NCI-H226 (cell line): ENCODE measurements at regions not wholly inside any gene's neighbourhood (a gene's known extent, or its start where the extent isn't known, plus 50 kb on each side); places are given as distances from the start of the nearest gene placed in this dataset.
"Not testable (repeated sequence)": the region's sequence is repeated elsewhere in the genome, so short reads cannot be mapped to it uniquely, and the experiment has no call there.

Experiments
- DNase-seq: peaks from one replicate; pipeline ENCODE4 v3.0.0-alpha.2; 2015

GRCh38 chr7:91465595-91466061 is 201.4 kb downstream of the FZD1 start:
- DNase-seq = no peak

GRCh38 chr7:91468256-91468655 is 204.0 kb downstream of the FZD1 start:
- DNase-seq = no peak

GRCh38 chr7:91473619-91474018 is 209.4 kb downstream of the FZD1 start:
- no peak for DNase-seq

DNA sequence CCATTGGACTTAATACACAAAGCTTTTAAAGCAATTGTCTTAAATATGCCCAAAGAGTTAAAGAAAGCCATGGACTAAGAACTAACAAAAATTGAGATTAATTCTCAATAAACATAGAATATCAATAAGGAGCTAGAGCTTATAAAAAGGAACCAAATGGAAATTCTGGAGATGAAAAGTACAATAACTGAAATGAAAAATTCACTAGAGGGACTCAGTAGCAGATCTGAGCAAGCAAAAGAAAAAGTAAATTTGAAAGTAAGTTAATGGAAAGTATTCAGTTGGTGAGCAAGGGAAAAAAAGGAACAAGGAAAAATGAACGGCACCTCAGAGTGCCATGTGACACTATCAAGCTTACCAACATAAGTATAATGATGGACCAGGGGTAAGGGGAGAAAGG is 209.8 kb downstream of the FZD1 start:
- no peak for DNase-seq

DNA sequence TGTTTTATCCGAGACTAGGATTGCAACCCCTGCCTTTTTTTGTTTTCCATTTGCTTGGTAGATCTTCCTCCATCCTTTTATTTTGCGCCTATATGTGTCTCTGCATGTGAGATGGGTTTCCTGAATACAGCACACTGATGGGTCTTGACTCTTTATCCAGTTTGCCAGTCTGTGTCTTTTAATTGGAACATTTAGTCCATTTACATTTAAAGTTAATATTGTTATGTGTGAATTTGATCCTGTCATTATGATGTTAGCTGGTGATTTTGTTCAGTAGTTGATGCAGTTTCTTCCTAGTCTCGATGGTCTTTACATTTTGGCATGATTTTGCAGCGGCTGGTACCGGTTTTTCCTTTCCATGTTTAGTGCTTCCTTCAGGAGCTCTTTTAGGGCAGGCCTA is 216.2 kb downstream of the FZD1 start:
- not testable (repeated sequence) for DNase-seq

DNA sequence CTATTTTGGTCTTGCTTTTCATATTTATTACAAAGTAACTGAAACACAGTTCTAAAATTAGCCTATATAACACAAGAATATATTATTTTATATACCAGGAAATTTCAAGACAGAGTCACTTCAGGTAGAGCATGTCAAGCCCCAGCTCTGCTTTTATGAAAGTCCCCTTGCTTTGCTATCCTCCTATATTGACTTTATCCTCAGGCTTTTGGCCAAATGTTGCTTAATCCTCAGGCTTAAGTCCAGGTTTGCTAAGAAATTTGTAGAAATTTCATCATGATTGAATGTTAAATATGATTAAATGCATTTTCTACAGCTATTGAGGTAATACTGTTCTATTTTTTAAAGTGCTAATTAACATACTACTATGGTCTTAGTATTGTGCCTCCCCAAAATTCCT is 227.6 kb downstream of the FZD1 start:
- no peak for DNase-seq

DNA sequence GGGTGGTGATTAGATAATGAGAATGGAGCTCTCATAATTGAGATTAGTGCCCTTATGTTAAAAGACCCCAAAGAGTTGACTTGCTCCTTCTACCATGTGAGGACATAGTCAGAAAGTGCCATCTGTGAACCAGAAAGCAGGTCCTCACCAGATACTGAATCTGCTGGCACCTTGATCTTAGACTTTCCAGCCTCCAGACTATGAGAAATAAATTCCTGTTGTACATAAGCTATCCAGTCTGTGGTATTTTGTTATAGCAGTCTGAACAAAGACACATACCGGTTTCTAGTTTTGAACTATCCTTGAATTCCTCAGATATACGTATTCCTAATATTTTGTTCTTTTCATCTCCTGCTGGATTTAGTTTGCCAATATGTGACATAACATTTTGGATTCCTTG is 228.1 kb downstream of the FZD1 start:
- no peak for DNase-seq

DNA sequence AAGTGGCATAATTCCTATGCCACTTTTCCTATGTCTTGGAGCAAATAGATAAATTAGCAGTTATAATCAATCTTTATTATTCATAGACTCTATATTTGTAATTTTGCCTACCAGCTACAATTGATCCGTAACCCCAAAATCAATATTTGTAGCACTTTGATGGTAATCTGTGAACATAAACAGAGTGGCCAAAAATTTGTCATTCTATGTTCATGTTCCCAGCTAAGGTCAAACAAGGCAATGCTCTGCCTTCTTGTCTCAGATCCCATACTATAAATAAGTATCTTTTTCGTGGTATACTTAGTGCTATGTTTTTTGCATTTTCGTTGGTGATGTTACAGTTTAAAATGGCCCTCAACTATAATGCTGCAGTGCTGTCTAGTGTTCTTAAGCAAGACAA is 228.5 kb downstream of the FZD1 start:
- no peak for DNase-seq

DNA sequence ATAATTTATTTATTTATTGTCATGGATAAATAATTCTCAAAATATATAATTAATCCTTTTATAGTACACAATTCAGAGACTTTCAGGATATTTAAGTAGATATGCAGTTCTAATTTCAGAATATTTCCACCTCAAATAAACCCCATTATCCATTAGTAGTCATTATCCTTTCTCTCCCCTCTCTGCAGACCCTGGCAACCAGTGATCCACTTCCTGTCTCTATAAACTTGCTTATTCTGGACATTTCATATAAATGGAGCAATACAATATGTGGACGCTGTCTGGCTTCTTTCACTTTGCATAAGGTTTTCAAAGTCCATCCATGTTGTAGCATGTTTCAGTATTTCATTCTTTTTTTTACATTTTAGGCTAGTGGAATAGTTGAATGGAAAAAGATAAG is 230.2 kb downstream of the FZD1 start:
- DNase-seq = no peak

GRCh38 chr7:91496251-91496820 is 232.1 kb downstream of the FZD1 start:
- DNase-seq = no peak

DNA sequence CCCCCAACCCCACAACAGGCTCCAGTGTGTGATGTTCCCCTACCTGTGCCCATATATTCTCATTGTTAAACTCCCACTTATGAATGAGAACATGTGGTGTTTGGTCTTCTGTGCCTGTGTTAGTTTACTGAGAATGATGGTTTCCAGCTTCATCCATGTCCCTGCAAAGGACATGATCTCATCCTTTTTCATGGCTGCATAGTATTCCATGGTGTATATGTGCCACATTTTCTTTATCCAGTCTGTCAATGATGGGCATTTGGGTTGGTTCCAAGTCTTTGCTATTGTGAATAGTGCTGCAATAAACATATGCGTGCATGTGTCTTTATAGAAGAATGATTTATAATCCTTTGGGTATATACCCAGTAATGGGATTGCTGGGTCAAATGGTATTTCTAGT is 233.0 kb downstream of the FZD1 start:
- not testable (repeated sequence) for DNase-seq

DNA sequence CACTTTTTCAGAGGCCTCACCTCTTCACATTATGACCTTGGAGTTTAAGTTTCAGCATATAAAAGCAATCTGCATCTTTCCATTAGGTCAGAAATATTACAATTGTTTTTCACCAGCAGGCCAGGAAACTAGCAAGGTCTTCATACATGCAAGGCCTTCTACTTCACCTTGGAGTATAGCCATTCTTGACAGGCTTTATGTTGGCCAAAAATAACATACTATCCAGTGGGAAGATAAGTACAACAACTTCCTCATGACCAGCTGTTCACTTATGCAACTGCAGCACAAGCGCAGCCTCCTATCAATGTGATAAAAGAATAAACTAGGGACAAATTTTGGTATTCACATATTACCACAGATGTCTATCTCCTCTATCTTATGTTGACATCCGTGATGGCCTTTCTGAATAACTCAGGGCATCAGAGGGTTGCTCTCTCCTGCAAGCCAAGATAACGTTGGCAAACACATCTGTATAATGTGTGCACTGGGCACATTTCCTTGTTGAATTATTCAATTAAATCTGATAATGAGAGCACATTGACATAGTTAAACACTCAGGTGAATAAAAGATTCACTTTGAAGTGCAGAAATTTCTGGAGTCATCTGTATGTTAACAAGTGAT is 239.8 kb downstream of the FZD1 start:
- no peak for DNase-seq

DNA sequence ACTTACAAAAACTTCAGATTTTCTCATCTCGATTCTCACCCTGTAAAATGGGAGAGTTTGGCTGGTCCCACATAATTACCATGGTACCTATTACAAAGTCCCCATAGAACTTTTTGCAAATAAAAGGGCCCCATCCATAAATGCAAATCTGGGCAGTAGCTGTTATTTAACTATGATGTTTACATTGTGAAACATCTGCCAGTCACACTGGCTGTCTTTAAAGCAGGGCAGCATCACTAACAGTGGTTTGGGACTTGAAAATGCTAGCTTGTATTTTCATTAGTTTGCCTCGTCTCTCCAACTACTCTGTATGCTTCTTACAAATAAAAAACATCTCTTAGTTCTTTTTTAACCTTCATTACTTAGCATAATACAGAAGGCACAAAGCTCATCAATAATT is 240.7 kb downstream of the FZD1 start:
- no peak for DNase-seq

DNA sequence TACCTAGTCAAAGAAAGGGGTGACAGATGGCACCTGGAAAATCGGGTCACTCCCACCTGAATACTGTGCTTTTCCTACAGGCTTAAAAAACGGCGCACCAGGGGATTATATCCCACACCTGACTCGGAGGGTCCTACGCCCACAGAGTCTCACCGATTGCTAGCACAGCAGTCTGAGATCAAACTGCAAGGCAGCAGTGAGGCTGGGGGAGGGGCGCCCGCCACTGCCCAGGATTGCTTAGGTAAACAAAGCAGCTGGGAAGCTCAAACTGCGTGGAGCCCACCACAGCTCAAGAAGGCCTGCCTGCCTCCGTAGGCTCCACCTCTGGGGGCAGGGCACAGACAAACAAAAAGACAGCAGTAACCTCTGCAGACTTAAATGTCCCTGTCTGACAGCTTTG is 242.7 kb downstream of the FZD1 start:
- not testable (repeated sequence) for DNase-seq

GRCh38 chr7:91511861-91512260 is 247.6 kb downstream of the FZD1 start:
- not testable (repeated sequence) for DNase-seq

DNA sequence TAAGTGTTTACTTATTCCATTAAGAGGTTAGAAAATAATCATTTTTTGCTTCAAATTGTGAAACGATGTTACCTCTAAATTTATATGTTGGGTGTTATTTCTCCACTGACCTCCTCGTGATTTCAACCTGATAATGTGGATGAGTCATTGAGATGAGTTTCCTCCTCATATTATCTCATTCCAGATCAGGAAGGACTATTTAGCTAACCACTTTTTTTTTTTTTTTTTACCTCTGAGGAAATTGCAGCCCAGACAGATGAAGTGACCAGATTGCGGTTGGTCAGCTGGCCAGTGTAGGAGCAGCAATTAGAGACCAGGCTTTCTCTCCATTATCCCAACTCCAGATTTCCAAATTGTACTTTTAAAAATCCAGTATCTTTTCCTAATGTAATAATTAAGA is 248.7 kb downstream of the FZD1 start:
- no peak for DNase-seq

DNA sequence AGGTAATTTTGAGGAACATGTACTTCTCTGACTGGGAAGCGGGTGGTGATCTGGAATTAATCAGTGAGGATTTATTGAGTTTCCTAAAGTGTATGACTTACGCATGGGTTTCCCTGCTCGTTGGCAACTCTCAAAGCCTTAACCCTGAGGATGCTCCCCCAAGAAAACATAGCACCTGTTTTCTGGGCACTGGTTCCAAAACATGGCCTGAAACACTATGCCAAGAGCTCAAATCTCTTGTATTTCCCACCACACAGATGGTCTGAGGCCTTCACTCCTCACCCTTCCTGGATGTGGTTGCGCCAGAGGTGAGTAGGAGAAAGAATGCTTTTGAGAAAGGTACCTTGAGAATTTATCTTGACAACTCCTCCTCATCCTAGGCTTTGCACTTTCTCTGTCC is 250.4 kb downstream of the FZD1 start:
- no peak for DNase-seq

DNA sequence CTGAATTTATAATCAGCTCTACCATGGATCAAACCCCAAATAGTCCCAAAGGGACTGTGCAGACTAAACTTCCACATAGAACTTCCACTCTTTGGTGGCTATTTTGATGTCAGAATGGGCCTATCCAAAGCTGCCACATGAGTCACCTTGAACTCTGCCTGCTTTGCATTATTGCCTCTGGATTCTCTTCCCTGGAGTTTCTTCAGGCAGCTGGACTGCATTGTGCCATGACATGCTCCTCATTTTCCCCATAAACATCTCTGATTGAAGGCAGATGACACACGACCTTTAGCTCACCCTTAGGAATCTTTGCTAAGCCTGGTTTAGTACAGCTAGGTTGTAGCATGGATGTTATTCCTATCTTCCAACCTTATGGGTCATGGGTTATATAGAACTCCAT is 251.7 kb downstream of the FZD1 start:
- DNase-seq = no peak

DNA sequence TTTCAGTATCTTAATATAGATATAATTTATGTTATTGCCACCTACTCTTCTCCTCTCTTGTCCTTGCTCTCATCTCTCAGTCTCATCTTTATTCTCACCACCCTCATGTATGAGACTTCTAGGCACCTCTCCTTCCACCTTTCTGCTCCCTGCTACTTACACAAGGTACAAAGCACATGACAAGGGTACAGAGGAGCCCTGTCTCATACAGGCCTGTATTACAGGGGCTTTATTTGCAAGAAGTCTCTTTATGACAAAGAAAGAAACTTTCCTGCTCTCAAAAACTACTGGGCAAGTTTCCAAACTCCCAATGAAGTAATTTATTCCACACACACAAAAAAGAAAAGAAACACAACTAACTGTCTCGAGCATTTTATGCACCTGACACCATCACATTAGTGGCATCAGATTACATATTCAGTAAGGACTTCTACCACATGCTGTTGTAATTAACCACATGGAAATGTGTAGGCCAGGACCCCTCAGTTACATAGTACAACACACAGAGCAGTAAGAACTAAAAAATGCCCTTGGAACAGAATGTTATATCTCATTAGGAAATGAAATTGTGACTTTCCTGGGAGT is 253.1 kb downstream of the FZD1 start:
- no peak for DNase-seq

- DNase-seq = no peak
Measured at GRCh38 chr7:91518058-91518457, 253.8 kb downstream of the FZD1 start.

DNA sequence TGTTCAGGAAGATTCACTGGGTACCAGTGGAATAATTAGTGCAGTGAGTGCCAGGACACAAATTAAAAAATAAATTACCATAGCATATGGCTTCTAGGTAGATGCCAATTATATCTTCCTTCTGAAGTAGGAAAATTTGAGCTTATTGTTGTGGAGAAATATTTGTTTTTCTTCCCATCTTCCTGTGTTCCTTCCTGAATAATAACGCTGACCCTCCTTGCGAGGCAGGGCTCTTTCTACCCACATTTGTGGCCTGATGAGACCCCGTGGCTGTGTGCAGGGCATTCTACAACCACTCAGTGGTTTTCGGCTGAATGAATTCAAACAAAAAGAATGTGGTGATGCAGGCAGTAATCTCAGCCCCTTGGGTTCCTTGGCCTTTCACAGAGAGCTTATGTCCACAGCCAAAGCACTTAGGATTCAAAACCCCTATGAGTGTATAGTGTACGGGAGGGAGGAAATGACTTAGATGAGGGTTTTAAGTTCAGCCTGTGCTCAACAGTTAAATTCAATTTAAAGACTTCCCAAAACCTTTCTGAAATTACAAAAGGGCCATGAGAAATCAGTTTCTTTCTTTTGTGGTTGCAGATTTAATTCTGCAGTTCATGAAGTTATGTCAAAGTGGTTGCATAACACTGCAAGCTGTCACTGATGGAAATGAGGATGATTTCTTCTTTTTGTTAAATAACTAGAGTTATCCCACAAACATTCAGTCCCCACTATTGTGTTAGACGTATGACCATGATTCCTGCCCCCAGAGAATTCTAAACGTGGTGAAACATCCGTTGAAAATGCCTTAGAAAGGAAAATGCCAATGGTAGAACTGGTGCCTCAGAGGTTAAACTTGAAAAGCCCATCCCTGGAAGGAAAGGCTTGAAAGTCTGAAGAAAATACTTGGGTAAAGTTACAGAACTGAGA is 255.3 kb downstream of the FZD1 start:
- no peak for DNase-seq

GRCh38 chr7:91520645-91521044 is 256.4 kb downstream of the FZD1 start:
- no peak for DNase-seq

- no peak for DNase-seq
Measured at GRCh38 chr7:91526404-91526803, 262.2 kb downstream of the FZD1 start.

- DNase-seq = no peak
Measured at GRCh38 chr7:91527460-91527859, 263.2 kb downstream of the FZD1 start.
